ENCODE measurements at regions not wholly inside any gene's neighbourhood (a gene's known extent, or its start where the extent isn't known, plus 50 kb on each side); places are given as distances from the start of the nearest gene placed in this dataset.

- TF ChIP-seq, protein P1, sequence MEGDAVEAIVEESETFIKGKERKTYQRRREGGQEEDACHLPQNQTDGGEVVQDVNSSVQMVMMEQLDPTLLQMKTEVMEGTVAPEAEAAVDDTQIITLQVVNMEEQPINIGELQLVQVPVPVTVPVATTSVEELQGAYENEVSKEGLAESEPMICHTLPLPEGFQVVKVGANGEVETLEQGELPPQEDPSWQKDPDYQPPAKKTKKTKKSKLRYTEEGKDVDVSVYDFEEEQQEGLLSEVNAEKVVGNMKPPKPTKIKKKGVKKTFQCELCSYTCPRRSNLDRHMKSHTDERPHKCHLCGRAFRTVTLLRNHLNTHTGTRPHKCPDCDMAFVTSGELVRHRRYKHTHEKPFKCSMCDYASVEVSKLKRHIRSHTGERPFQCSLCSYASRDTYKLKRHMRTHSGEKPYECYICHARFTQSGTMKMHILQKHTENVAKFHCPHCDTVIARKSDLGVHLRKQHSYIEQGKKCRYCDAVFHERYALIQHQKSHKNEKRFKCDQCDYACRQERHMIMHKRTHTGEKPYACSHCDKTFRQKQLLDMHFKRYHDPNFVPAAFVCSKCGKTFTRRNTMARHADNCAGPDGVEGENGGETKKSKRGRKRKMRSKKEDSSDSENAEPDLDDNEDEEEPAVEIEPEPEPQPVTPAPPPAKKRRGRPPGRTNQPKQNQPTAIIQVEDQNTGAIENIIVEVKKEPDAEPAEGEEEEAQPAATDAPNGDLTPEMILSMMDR (tag by site-specific recombination; IDR thresholded peaks at IDR 0.05) = no peak
- no peak for TF ChIP-seq ZNF830 (tag by site-specific recombination; IDR thresholded peaks at IDR 0.05; ENCODE audit: low read depth)
- no peak for TF ChIP-seq YY2 (tag by site-specific recombination; IDR thresholded peaks at IDR 0.05)
- no peak for TF ChIP-seq ZNF223 (tag by site-specific recombination; IDR thresholded peaks at IDR 0.05)
- TF ChIP-seq ZNF174 (tag by site-specific recombination; IDR thresholded peaks at IDR 0.05) = no peak
- no peak for TF ChIP-seq ZBTB21 (tag by site-specific recombination; IDR thresholded peaks at IDR 0.05)
- TF ChIP-seq ZNF433 (tag by site-specific recombination; IDR thresholded peaks at IDR 0.05; ENCODE audit: low read depth) = no peak
- TF ChIP-seq ZFHX2 (tag by site-specific recombination; conservative IDR thresholded peaks at IDR 0.05) = no peak
Measured at GRCh38 chr11:35886759-35887158, 57.1 kb upstream of the LDLRAD3 start.
